Astrocyte of the cerebellum (primary cell): ENCODE measurements at regions not wholly inside any gene's neighbourhood (a gene's known extent, or its start where the extent isn't known, plus 50 kb on each side); places are given as distances from the start of the nearest gene placed in this dataset.
"Not testable (repeated sequence)": the region's sequence is repeated elsewhere in the genome, so short reads cannot be mapped to it uniquely, and the experiment has no call there.

ENCODE experiments used
- DNase-seq: peaks from one replicate; pipeline ENCODE4 v3.0.0-alpha.2; 2011; ENCODE audit warnings: low read depth
- H3K4me3 ChIP-seq: 2 replicates; pipeline ENCODE4 v1.5.1; 2011; ENCODE audit warnings: mild to moderate bottlenecking, low read depth, low read length, moderate library complexity
- CTCF ChIP-seq: IDR thresholded peaks from 2 replicates; pipeline ENCODE4 v1.5.1; 2012; ENCODE audit warnings: low read length, low read depth, moderate library complexity, mild to moderate bottlenecking; ENCODE audit errors: missing control alignments
- in situ Hi-C: cut with HindIII; loops from 2 replicates; pipeline ENCODE4 v1.10.0; 2017; ENCODE audit warnings: low sequenced_read_pairs

DNA sequence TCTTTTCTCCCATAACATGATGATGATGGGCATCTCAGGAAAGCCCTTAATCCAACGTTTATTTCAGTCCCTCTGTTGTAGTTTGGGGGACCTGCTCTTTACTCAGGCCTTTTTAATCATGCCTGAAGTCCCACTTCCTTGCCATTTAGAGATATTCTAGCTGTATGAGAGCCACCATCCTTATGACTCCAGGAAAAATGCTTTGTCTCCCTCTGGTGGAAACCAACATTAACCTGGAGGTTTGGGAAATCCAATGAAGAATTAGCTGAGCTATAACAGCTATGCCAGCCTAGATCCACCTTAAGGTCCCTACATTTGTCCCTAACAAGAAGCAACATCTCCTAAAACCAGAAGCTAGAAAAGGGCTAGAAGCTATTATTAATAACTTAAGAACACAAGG, 1399.1 kb downstream of the LRFN5 start:
- TF ChIP-seq CTCF: peak; percentile 15
- no peak for DNase-seq
- H3K4me3 ChIP-seq: no peak overlapping the region
- in situ Hi-C loops: no loop called here

- in situ Hi-C loops: no loop called here
- TF ChIP-seq CTCF: no peak
- no peak for DNase-seq
- no peak overlapping the region for H3K4me3 ChIP-seq
Measured at GRCh38 chr14:43003845-43004244, 1397.2 kb downstream of the LRFN5 start.

DNA sequence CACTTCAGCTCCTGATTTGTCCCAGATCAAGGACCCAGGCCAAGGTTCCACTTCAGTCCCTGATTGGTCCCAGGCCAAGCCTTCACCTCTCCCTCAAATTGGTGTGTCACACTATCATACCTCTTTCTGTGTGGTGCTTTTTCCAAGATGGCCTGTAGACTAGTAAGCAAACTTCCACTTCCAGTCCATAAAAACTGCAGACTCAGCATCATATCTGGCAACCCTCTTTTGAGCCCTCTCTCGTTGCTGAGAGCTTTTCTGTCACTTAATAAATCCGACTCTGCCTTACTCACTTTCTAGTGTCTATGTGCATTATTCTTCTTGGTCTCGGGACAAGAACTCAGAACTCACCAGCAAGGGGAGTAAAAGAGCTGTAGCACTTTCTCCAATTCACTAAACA, 1395.1 kb downstream of the LRFN5 start:
- DNase-seq: no peak
- TF ChIP-seq CTCF: no peak
- in situ Hi-C loops: no loop called here
- no peak overlapping the region for H3K4me3 ChIP-seq

GRCh38 chr14:42994051-42994736, 1387.5 kb downstream of the LRFN5 start:
- TF ChIP-seq CTCF: no peak
- H3K4me3 ChIP-seq: no peak overlapping the region
- peak; percentile 53 for DNase-seq
- in situ Hi-C loops: no loop called here

- no peak overlapping the region for H3K4me3 ChIP-seq
- no peak for TF ChIP-seq CTCF
- DNase-seq: no peak
- in situ Hi-C loops: no loop called here
Measured at GRCh38 chr14:42992930-42993329, 1386.3 kb downstream of the LRFN5 start.

DNA sequence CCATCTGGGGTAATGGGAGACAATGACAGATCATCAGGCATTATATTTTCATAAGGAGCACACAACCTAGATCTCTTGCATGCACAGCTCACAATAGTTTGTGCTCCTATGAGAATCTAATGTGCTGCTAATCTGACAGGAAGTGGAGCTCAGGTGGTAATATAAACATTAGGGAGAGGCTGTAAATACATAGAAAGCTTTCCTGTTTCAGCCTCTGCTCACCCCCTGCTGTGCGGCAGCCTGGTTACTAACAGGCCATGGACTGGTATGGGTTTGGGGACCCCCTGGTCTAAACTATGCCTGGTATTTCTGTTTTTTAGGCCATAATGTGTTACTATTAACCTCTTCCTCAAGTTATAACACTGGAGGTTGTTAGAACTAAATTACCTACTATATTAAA, 1373.7 kb downstream of the LRFN5 start:
- no peak for TF ChIP-seq CTCF
- no peak overlapping the region for H3K4me3 ChIP-seq
- in situ Hi-C loops: no loop called here
- no peak for DNase-seq

DNA sequence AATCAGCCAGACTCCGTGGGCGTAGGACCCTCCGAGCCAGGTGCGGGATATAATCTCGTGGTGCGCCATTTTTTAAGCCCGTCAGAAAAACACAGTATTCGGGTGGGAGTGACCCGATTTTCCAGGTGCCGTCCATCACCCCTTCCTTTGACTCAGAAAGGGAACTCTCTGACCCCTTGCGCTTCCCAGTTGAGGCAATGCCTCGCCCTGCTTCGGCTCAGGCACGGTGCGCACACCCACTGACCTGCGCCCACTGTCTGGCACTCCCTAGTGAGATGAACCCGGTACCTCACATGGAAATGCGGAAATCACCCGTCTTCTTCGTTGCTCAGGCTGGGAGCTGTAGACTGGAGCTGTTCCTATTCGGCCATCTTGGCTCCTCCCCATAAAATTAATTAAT, 1366.5 kb downstream of the LRFN5 start:
- H3K4me3 ChIP-seq, in situ Hi-C loops, DNase-seq: not testable (repeated sequence)
